ENCODE measurements at regions not wholly inside any gene's neighbourhood (a gene's known extent, or its start where the extent isn't known, plus 50 kb on each side); places are given as distances from the start of the nearest gene placed in this dataset.

GRCh38 chr4:104907074-104907649 lies 239.5 kb upstream of the TET2 start (continued):
- TF ChIP-seq TBP (IDR thresholded peaks at IDR 0.05; ENCODE audit: low read depth, low read length), result no peak
- TF ChIP-seq RNF2 (IDR thresholded peaks at IDR 0.05; ENCODE audit: borderline replicate concordance, low read depth, low read length, missing control alignments, poor library complexity, severe bottlenecking), result no peak

Data from H1 (cell line).